Testis (tissue), 2 donors: ENCODE measurements at regions not wholly inside any gene's neighbourhood (a gene's known extent, or its start where the extent isn't known, plus 50 kb on each side); places are given as distances from the start of the nearest gene placed in this dataset.

Source experiments
- DNase-seq: peaks from one replicate; pipeline ENCODE4 v3.0.0-alpha.2; 2019
- H3K27ac ChIP-seq, 2 donors: fragments of 200-600 bp; sonication (generic); one replicate each; pipeline ENCODE4 v1.5.1; 2019
- H3K27me3 ChIP-seq: fragments of 200-600 bp; sonication (generic); one replicate; pipeline ENCODE4 v1.5.1; 2019
- H3K36me3 ChIP-seq: fragments of 200-600 bp; sonication (generic); one replicate; pipeline ENCODE4 v1.5.1; 2017; ENCODE audit warnings: low read depth; ENCODE audit errors: missing control alignments
- H3K4me1 ChIP-seq: fragments of 200-600 bp; sonication (generic); one replicate; pipeline ENCODE4 v1.5.1; 2019
- H3K4me3 ChIP-seq, 2 donors: fragments of 200-600 bp; sonication (generic); one replicate each; pipeline ENCODE4 v1.5.1; 2017 to 2019
- H3K9me3 ChIP-seq: fragments of 200-600 bp; sonication (generic); one replicate; pipeline ENCODE4 v1.5.1; 2017
- POLR2A ChIP-seq: fragments of 450-650 bp; IDR thresholded peaks from one replicate; pipeline ENCODE4 v1.6.1; 2017; ENCODE audit warnings: antibody characterized with exemption, mild to moderate bottlenecking, moderate library complexity
- WGBS, 2 donors: methylation state at CpG; one replicate each; pipeline ENCODE4 v1.1.5; 2018; 5-methylcytosine and 5-hydroxymethylcytosine counted together
- intact Hi-C: fragments of 100-400 bp; cut with DNase I; formaldehyde crosslinking; loops from one replicate; pipeline ENCODE4 v1.15.1; 2023; ENCODE audit warnings: low total_unique reads
- TF ChIP-seq, protein P1 (sequence below), 3 experiments: fragments of 450-650 bp in 2 of 3; fragments of 200-600 bp in 1 of 3; sonication (generic) in 1 of 3; IDR thresholded peaks; one replicate each; pipeline ENCODE4 v1.5.1; 2016 to 2019; ENCODE audit warnings: antibody characterized with exemption in 3 of 3, mild to moderate bottlenecking in 2 of 3, moderate library complexity in 1 of 3

DNA sequence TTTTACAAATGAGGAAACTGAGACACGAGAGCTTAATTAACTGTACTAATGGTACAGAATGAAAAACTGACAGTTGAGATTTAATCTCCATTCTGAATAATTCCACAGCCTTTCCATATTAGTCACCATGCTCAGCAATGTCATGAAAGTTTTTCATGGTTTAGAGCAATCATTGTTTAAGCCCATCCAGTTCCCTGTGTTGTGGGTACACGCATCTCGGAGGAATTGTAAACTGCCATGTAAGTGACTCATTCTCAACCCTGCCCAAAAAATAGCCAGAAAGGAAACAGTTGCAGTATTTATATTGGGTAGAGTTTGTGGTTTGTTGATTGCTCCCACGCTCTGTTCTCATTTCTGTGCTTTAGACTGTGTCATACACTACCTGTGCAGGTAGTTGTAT, 1790.8 kb downstream of the LRRC4C start:
- Histone ChIP-seq H3K4me3 (no peak overlapping the region), H3K27me3 (no peaks in the 10 kb centered on the region), H3K27ac (no peak overlapping the region), H3K9me3 (no peaks in the 10 kb centered on the region), H3K4me1 (no peaks in the 10 kb centered on the region), H3K36me3 (no peaks in the 10 kb centered on the region)
- WGBS, 2 donors = 66 to 85% methylated on average over 4 of the region's 4 CpGs
- intact Hi-C loops = no loop called here
- DNase-seq = no peak
- TF ChIP-seq, protein P1, sequence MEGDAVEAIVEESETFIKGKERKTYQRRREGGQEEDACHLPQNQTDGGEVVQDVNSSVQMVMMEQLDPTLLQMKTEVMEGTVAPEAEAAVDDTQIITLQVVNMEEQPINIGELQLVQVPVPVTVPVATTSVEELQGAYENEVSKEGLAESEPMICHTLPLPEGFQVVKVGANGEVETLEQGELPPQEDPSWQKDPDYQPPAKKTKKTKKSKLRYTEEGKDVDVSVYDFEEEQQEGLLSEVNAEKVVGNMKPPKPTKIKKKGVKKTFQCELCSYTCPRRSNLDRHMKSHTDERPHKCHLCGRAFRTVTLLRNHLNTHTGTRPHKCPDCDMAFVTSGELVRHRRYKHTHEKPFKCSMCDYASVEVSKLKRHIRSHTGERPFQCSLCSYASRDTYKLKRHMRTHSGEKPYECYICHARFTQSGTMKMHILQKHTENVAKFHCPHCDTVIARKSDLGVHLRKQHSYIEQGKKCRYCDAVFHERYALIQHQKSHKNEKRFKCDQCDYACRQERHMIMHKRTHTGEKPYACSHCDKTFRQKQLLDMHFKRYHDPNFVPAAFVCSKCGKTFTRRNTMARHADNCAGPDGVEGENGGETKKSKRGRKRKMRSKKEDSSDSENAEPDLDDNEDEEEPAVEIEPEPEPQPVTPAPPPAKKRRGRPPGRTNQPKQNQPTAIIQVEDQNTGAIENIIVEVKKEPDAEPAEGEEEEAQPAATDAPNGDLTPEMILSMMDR (IDR thresholded peaks at IDR 0.05) = no peak
- TF ChIP-seq POLR2A = no peak

DNA sequence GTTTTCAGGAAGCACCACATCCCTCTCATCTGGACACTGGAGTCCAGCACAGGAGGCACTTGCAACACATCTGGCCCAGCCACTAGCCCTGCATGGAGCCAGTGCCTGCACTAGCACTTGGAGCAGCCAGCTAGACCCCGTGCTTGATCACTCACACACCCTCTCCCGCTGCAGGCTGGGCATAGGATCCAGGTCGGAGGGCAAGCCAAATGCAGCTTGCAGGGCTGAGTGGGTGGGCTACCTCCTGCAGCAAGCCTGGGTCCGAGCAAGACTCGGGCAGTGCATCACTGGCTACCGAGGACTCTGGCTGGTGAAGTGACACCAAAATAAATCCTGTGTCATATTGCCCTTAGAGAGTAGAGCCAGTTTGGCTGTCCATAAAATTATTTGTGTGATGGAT, 1795.4 kb downstream of the LRRC4C start:
- intact Hi-C loops = no loop called here

DNA sequence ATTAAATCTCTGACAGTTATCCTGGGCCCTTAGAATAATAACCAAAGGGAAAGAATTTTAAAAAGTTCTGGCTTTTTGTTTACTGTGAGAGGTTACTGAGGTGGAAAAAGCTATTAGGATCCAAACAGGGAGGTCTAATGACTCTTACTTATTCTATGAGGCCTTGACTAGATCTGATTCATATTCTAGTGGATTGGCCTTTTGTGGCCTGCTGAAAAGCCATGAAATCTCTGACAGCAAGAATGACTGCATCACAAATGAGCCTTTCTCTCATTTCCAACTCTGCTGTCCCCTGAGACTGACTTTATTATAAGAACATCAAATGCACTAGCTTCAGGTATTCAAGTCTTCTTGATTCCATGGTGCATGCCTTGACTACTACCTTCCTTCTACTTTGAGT, 1797.6 kb downstream of the LRRC4C start:
- H3K4me1 ChIP-seq = no peaks in the 10 kb centered on the region
- no peak overlapping the region for H3K4me3 ChIP-seq
- no peak overlapping the region for H3K27ac ChIP-seq
- no peaks in the 10 kb centered on the region for H3K36me3 ChIP-seq
- no peak for DNase-seq
- H3K27me3 ChIP-seq = no peaks in the 10 kb centered on the region
- H3K9me3 ChIP-seq = no peaks in the 10 kb centered on the region
- no peak for TF ChIP-seq POLR2A
- TF ChIP-seq, protein P1 (IDR thresholded peaks at IDR 0.05) = no peak
- intact Hi-C loops = no loop called here

More for the DNA sequence above, 1795.4 kb downstream of the LRRC4C start:
- Histone ChIP-seq H3K4me1 (no peaks in the 10 kb centered on the region), H3K36me3 (no peaks in the 10 kb centered on the region), H3K27ac (no peak overlapping the region), H3K27me3 (no peaks in the 10 kb centered on the region), H3K9me3 (no peaks in the 10 kb centered on the region), H3K4me3 (no peak overlapping the region)
- TF ChIP-seq POLR2A = no peak
- TF ChIP-seq, protein P1 (IDR thresholded peaks at IDR 0.05) = no peak
- DNase-seq = no peak
- 92 to 95% methylated on average over 5 to 6 of the region's 6 CpGs for WGBS, 2 donors

DNA sequence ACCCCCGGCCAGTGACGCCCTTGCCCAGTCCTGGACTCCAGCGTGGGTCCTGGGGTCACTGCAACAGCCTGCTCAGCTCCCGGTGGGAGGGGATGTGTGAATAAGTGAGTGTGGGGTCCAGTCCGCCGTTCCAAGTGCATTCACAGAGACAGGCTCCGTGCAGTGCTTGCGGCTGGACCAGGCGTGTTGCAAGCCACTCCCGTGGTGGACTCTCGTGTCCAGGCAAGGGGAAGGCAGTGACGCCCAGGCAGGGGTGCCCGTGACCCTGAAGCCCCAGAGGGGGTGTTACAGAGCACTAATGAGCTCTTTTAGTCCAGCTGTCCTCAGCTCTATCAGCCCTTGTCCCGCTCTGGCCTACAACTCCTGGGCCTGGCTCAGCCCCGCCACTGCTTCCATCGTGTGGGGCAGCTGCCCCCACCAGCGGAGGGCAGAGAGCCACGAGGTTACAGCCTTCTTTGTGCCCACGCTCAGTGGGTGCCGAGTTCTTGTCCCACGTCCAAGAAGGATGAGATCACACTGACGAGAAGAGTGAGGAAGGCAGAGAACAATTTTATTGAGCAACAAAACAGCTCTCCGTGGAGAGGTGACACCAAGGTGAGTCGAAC, 1807.5 kb downstream of the LRRC4C start:
- peak overlapping the region in 1 of 2 donors; percentile 38 for H3K4me3 ChIP-seq
- intact Hi-C loops = no loop called here
- H3K36me3 ChIP-seq = no peaks in the 10 kb centered on the region
- no peak overlapping the region for H3K27ac ChIP-seq
- TF ChIP-seq, protein P1 (IDR thresholded peaks at IDR 0.05) = no peak
- no peak for TF ChIP-seq POLR2A
- no peak for DNase-seq
- no peaks in the 10 kb centered on the region for H3K4me1 ChIP-seq
- H3K9me3 ChIP-seq = no peaks in the 10 kb centered on the region
- 62 to 63% methylated on average over 20 to 24 of the region's 24 CpGs for WGBS, 2 donors
- no peaks in the 10 kb centered on the region for H3K27me3 ChIP-seq

DNA sequence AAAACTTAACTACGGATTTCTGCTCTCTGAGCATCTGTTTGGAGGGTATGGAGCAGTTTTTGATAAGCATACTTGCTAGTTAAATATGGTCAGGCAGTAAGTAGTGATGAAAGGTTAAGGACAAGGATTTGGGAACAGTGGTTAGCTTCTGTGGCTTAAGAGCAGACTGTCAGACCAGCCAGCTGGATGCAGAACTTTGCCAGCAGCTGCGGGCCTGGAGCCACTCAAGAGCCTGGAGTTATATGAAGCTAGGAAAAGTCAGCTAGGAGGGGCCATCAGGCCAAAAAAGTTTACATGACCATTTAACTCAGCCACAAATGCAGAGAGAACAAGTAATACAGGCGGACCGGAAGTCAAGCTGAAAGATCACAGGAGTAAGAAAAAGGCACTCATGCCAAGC, 1817.7 kb downstream of the LRRC4C start:
- Histone ChIP-seq H3K27me3 (no peaks in the 10 kb centered on the region), H3K27ac (no peak overlapping the region), H3K4me1 (no peaks in the 10 kb centered on the region), H3K36me3 (no peaks in the 10 kb centered on the region), H3K4me3 (no peak overlapping the region), H3K9me3 (no peaks in the 10 kb centered on the region)
- no peak for TF ChIP-seq POLR2A
- TF ChIP-seq, protein P1 (IDR thresholded peaks at IDR 0.05) = no peak
- no peak for DNase-seq
- intact Hi-C loops = no loop called here
- 55 to 58% methylated on average over 4 of the region's 4 CpGs for WGBS, 2 donors
